B cell (primary cell): ENCODE measurements at regions not wholly inside any gene's neighbourhood (a gene's known extent, or its start where the extent isn't known, plus 50 kb on each side); places are given as distances from the start of the nearest gene placed in this dataset.

Experiments
- ATAC-seq: fragments of 200-7000 bp; cut with Tn5 transposase; one replicate; pipeline ENCODE4 v1.10.0; 2021; ENCODE audit warnings: low read depth, mild to moderate bottlenecking, moderate number of reproducible peaks, moderate library complexity
- CTCF ChIA-PET: fragments of 350-600 bp; sonication (Branson Sonifier 250); formaldehyde crosslinking; loops from one replicate; lab custom pipeline; 2021; ENCODE audit warnings: antibody characterized with exemption, inconsistent platforms; lab: Charles Lee
- POLR2A ChIA-PET: fragments of 350-600 bp; sonication (Branson Sonifier 250); formaldehyde crosslinking; loops from one replicate; lab custom pipeline; 2021; ENCODE audit warnings: antibody characterized with exemption; lab: Charles Lee
- DNase-seq: peaks from one replicate; pipeline ENCODE4 v3.0.0; 2013
- H2AFZ ChIP-seq: 2 replicates; pipeline ENCODE4 v1.6.1; 2012; ENCODE audit warnings: mild to moderate bottlenecking, low read depth, low read length; ENCODE audit not compliant: insufficient read depth, poor library complexity, severe bottlenecking
- H3K27ac ChIP-seq, 2 donors: 1 replicate in 1 of 2; 2 replicates in 1 of 2; pipeline ENCODE4 v1.5.1; 2012 to 2013; ENCODE audit warnings: low read length in 2 of 2, mild to moderate bottlenecking in 2 of 2, moderate library complexity in 1 of 2
- H3K27me3 ChIP-seq, 4 experiments: fragments of 200-600 bp in 1 of 4; sonication (generic) in 1 of 4; replicated peaks in 1 of 4; 1 replicate in 2 of 4; 2 replicates in 2 of 4; pipeline versions ENCODE4 v1.6.1 to v1.7.0; 2013 to 2016; ENCODE audit warnings: low read length in 3 of 4, mild to moderate bottlenecking in 2 of 4, mixed read lengths in 1 of 4, moderate library complexity in 1 of 4; ENCODE audit not compliant: insufficient read depth in 4 of 4, control insufficient read depth in 3 of 4; ENCODE audit errors: control extremely low read depth in 1 of 4
- H3K36me3 ChIP-seq, 2 experiments: replicated peaks in 1 of 2; 1 replicate in 1 of 2; 2 replicates in 1 of 2; pipeline versions ENCODE4 v1.6.1 to v1.7.1; 2013; ENCODE audit warnings: low read length in 1 of 2; ENCODE audit not compliant: insufficient read depth in 2 of 2, control insufficient read depth in 1 of 2; ENCODE audit errors: control extremely low read depth in 1 of 2, extremely low read depth in 1 of 2
- H3K4me1 ChIP-seq, 2 donors: fragments of 200-600 bp in 1 of 2; sonication (generic) in 1 of 2; 1 replicate in 1 of 2; 2 replicates in 1 of 2; pipeline versions ENCODE4 v1.5.1 to v1.6.1; 2013 to 2017; ENCODE audit warnings: low read length in 2 of 2; ENCODE audit not compliant: control insufficient read depth in 2 of 2, insufficient read depth in 2 of 2
- H3K4me2 ChIP-seq: replicated peaks from 2 replicates; pipeline ENCODE3; 2012; ENCODE audit warnings: mild to moderate bottlenecking, low read depth, low read length; ENCODE audit not compliant: poor library complexity, severe bottlenecking
- H3K4me3 ChIP-seq, 5 experiments: fragments of 200-600 bp in 1 of 5; sonication (generic) in 1 of 5; 1 replicate in 3 of 5; 2 replicates in 2 of 5; pipeline versions ENCODE4 v1.5.1 to v1.7.0; 2011 to 2016; ENCODE audit warnings: low read length in 4 of 5, mild to moderate bottlenecking in 4 of 5, low read depth in 2 of 5, control low read depth in 1 of 5, moderate library complexity in 1 of 5; ENCODE audit not compliant: insufficient read depth in 1 of 5; ENCODE audit errors: control extremely low read depth in 1 of 5, extremely low read depth in 1 of 5
- H3K79me2 ChIP-seq: fragments of 200-600 bp; sonication (generic); one replicate; pipeline ENCODE4 v1.6.0; 2016; ENCODE audit warnings: low read length; ENCODE audit not compliant: control insufficient read depth, insufficient read depth
- H3K9ac ChIP-seq: fragments of 200-600 bp; sonication (generic); 2 replicates; pipeline ENCODE4 v1.6.1; 2017; ENCODE audit warnings: mild to moderate bottlenecking, low read length, moderate library complexity
- H3K9me3 ChIP-seq, 3 donors: one replicate each; pipeline versions ENCODE4 v1.6.1 to v1.7.1; 2013; ENCODE audit warnings: low read length in 2 of 3; ENCODE audit not compliant: control insufficient read depth in 2 of 3, insufficient read depth in 1 of 3; ENCODE audit errors: control extremely low read depth in 1 of 3
- H4K20me1 ChIP-seq: 2 replicates; pipeline ENCODE4 v1.6.0; 2012; ENCODE audit warnings: mild to moderate bottlenecking, low read length; ENCODE audit not compliant: insufficient read depth, control insufficient read depth, poor library complexity, severe bottlenecking
- H3K27ac Mint-ChIP-seq: one replicate; pipeline ENCODE4 v1.8.0; 2021; ENCODE audit warnings: mixed read lengths
- H3K27me3 Mint-ChIP-seq: one replicate; pipeline ENCODE4 v1.8.0; 2021; ENCODE audit warnings: mixed read lengths
- H3K4me1 Mint-ChIP-seq: one replicate; pipeline ENCODE4 v1.8.0; 2021; ENCODE audit warnings: mixed read lengths
- H3K4me3 Mint-ChIP-seq: one replicate; pipeline ENCODE4 v1.8.0; 2021; ENCODE audit warnings: mixed read lengths
- H3K9me3 Mint-ChIP-seq: one replicate; pipeline ENCODE4 v1.8.0; 2022; ENCODE audit warnings: mixed read lengths; ENCODE audit not compliant: insufficient read depth
- EZH2 ChIP-seq: IDR thresholded peaks from 2 replicates; pipeline ENCODE4 v1.6.1; 2012; ENCODE audit warnings: borderline replicate concordance, low read depth, mild to moderate bottlenecking, moderate library complexity, low read length; ENCODE audit not compliant: insufficient read depth, poor library complexity, severe bottlenecking
- WGBS: methylation state at CpG from one replicate; pipeline ENCODE4 v1.1.5; 2013; ENCODE audit warnings: missing lambda C conversion rate; ENCODE audit not compliant: insufficient coverage; 5-methylcytosine and 5-hydroxymethylcytosine counted together
- intact Hi-C: fragments of 100-400 bp; cut with micrococcal nuclease; formaldehyde crosslinking; loops from one replicate; pipeline ENCODE4 v1.10.0; 2022
- TF ChIP-seq, protein P1 (sequence below): fragments of 200-600 bp; IDR thresholded peaks from one replicate; pipeline ENCODE4 v1.8.0; 2022; ENCODE audit warnings: antibody characterized with exemption, mild to moderate bottlenecking

DNA sequence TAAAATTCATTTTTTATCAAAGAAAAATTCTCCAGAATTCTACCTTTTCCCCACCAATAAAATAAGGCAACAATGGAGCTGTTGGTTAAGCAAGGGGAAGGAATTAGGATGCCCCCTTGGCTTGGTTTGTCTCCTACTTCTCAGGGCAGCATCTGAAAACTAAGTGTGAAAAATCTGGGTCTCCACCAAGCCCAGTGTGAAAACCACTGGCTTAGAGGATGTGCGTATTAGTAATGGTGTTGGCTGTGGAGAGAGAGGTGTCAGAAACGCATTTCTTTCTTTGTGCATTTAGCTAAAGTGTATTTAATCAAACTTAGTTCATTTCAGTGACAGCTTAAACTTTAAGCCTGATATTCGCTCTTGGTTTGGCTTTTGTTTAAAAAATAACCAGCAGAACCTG is 662.7 kb downstream of the MCTP2 start:
- no peak overlapping the region for H3K27ac Mint-ChIP-seq
- H3K4me1 ChIP-seq: no peaks in the 10 kb centered on the region
- no peaks in the 10 kb centered on the region for H3K27me3 Mint-ChIP-seq
- no peak overlapping the region for H3K4me3 ChIP-seq
- H3K4me3 Mint-ChIP-seq: no peak overlapping the region
- DNase-seq: no peak
- no peak for ATAC-seq
- POLR2A ChIA-PET: no interaction called here
- H3K9me3 Mint-ChIP-seq: peaks cover 2% of the 10 kb centered on the region
- intact Hi-C loops: no loop called here
- no peaks in the 10 kb centered on the region for H3K9me3 ChIP-seq
- H3K36me3 ChIP-seq: no peaks in the 10 kb centered on the region
- no peaks in the 10 kb centered on the region for H3K79me2 ChIP-seq
- CTCF ChIA-PET: no interaction called here
- TF ChIP-seq EZH2: no peak
- TF ChIP-seq, protein P1, sequence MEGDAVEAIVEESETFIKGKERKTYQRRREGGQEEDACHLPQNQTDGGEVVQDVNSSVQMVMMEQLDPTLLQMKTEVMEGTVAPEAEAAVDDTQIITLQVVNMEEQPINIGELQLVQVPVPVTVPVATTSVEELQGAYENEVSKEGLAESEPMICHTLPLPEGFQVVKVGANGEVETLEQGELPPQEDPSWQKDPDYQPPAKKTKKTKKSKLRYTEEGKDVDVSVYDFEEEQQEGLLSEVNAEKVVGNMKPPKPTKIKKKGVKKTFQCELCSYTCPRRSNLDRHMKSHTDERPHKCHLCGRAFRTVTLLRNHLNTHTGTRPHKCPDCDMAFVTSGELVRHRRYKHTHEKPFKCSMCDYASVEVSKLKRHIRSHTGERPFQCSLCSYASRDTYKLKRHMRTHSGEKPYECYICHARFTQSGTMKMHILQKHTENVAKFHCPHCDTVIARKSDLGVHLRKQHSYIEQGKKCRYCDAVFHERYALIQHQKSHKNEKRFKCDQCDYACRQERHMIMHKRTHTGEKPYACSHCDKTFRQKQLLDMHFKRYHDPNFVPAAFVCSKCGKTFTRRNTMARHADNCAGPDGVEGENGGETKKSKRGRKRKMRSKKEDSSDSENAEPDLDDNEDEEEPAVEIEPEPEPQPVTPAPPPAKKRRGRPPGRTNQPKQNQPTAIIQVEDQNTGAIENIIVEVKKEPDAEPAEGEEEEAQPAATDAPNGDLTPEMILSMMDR: no peak
- H3K27me3 ChIP-seq: no peaks in the 10 kb centered on the region
- no CpG with 5 or more reads among the region's 3 CpGs for WGBS
- H3K4me2 ChIP-seq: no peak overlapping the region
- no peak overlapping the region for H2AFZ ChIP-seq
- no peaks in the 10 kb centered on the region for H4K20me1 ChIP-seq
- H3K9ac ChIP-seq: no peak overlapping the region
- H3K4me1 Mint-ChIP-seq: no peaks in the 10 kb centered on the region
- no peak overlapping the region for H3K27ac ChIP-seq

DNA sequence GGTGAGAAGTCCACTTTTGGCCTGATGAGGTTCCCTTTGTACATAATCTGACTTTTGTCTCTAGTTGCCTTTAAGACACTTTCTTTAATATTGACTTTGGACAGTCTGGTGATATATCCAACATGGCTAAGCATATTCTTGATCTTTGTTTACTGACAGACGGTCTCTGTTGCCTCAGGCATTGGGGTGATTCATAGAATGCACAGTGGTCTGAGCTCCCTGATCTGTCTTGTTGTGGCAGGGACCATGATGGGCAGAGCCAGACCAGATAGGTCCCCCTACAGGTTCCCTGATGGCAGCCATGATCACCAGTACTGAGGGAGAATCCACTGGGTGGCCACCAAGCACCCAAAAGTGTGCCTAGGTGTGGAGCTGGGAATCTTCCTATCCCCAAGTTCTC is 678.1 kb downstream of the MCTP2 start:
- ChIA-PET CTCF (no interaction called here), POLR2A (no interaction called here)
- Mint-ChIP-seq H3K4me1 (no peaks in the 10 kb centered on the region), H3K27ac (no peak overlapping the region), H3K4me3 (no peak overlapping the region), H3K9me3 (peaks cover 7% of the 10 kb centered on the region), H3K27me3 (no peaks in the 10 kb centered on the region)
- Histone ChIP-seq H3K4me1 (no peaks in the 10 kb centered on the region), H3K4me3 (no peak overlapping the region), H3K4me2 (no peak overlapping the region), H4K20me1 (no peaks in the 10 kb centered on the region), H3K27me3 (no peaks in the 10 kb centered on the region), H3K79me2 (no peaks in the 10 kb centered on the region), H2AFZ (no peak overlapping the region), H3K36me3 (no peaks in the 10 kb centered on the region), H3K9me3 (peaks cover 0 to 9% (median 0%) of the 10 kb centered on the region in 3 donors), H3K9ac (no peak overlapping the region), H3K27ac (no peak overlapping the region)
- TF ChIP-seq, protein P1: no peak
- TF ChIP-seq EZH2: no peak
- DNase-seq: no peak
- intact Hi-C loops: no loop called here
- ATAC-seq: no peak
- whole genome bisulfite sequencing: 100% methylated on average over 1 of the region's 1 CpG
